AG04449 (cell line): ENCODE measurements at regions not wholly inside any gene's neighbourhood (a gene's known extent, or its start where the extent isn't known, plus 50 kb on each side); places are given as distances from the start of the nearest gene placed in this dataset.
A peak's percentile ranks its signal among the peaks of the same experiment; 100 is the strongest.
"Not testable (repeated sequence)": the region's sequence is repeated elsewhere in the genome, so short reads cannot be mapped to it uniquely, and the experiment has no call there.

Experiments used
- CTCF ChIA-PET: fragments of 350-600 bp; formaldehyde crosslinking; extraction: SDS; loops from one replicate; lab custom pipeline; 2021; ENCODE audit warnings: antibody characterized with exemption; lab: Yijun Ruan, JAX
- POLR2A ChIA-PET: fragments of 400-600, 350-600 bp; formaldehyde crosslinking; extraction: SDS; loops from one replicate; lab custom pipeline; 2020; ENCODE audit warnings: antibody characterized with exemption, inconsistent platforms; lab: Yijun Ruan, JAX
- DNase-seq: peaks from one replicate; pipeline ENCODE4 v3.0.0-alpha.2; 2010; ENCODE audit warnings: low read depth, low spot score
- H3K4me3 ChIP-seq: 2 replicates; pipeline ENCODE4 v1.5.1; 2011; ENCODE audit warnings: low read depth, mild to moderate bottlenecking, control low read depth, low read length
- CTCF ChIP-seq: IDR thresholded peaks from one replicate; pipeline ENCODE4 v1.5.1; 2011; ENCODE audit warnings: mild to moderate bottlenecking, moderate library complexity, low read length, control low read depth, inconsistent platforms; ENCODE audit not compliant: insufficient read depth; ENCODE audit errors: missing control alignments

GRCh38 chr15:92822216-92823144 is 77.6 kb upstream of the CHD2 start:
- POLR2A ChIA-PET: interaction anchor here (1.0 to 3.0 kb wide), 4 partner anchors 9 to 78 kb away, joined by 3 to 19 read pairs (median 6); partner anchors contain the start of gene CHD2
- CTCF ChIA-PET: interaction anchor here (1.1 to 1.8 kb wide), 3 partner anchors 9 to 13 kb away, joined by 3 to 12 read pairs (median 11); no protein-coding TSS in a partner anchor

GRCh38 chr15:92825985-92826384 is 74.1 kb upstream of the CHD2 start:
- no peak for TF ChIP-seq CTCF
- no peak overlapping the region for H3K4me3 ChIP-seq
- ChIA-PET CTCF (no interaction called here), POLR2A (no interaction called here)
- no peak for DNase-seq

More at GRCh38 chr15:92822216-92823144, 77.6 kb upstream of the CHD2 start:
- no peak for TF ChIP-seq CTCF
- no peak for DNase-seq
- H3K4me3 ChIP-seq: no peak overlapping the region

GRCh38 chr15:92827991-92828390 is 72.1 kb upstream of the CHD2 start:
- POLR2A ChIA-PET, H3K4me3 ChIP-seq, DNase-seq, CTCF ChIA-PET: not testable (repeated sequence)

- no peak for DNase-seq
- CTCF ChIA-PET: no interaction called here
- H3K4me3 ChIP-seq: no peak overlapping the region
- POLR2A ChIA-PET: interaction anchor here (1.3 kb wide), 1 partner anchor 52 kb away, joined by 3 read pairs; no protein-coding TSS in a partner anchor
- no peak for TF ChIP-seq CTCF
These were observed 70.2 kb upstream of the CHD2 start for GRCh38 chr15:92829875-92830274.

- ChIA-PET CTCF (interaction anchor here (0.8 to 1.8 kb wide), 6 partner anchors 9 to 76 kb away, joined by 3 to 12 read pairs (median 4); partner anchors contain the start of gene CHD2), POLR2A (interaction anchor here (1.0 to 2.9 kb wide), 6 partner anchors 9 to 69 kb away, joined by 3 to 36 read pairs (median 6); partner anchors contain the start of gene CHD2)
- DNase-seq: no peak
- TF ChIP-seq CTCF: no peak
- no peak overlapping the region; the same call in 1 of the 2 replicates for H3K4me3 ChIP-seq
These were observed 68.8 kb upstream of the CHD2 start for GRCh38 chr15:92831336-92831654.

- ChIA-PET CTCF (interaction anchor here (0.8 to 1.8 kb wide), 6 partner anchors 10 to 75 kb away, joined by 3 to 12 read pairs (median 4); no protein-coding TSS in a partner anchor), POLR2A (interaction anchor here (0.6 to 2.9 kb wide), 10 partner anchors 9 to 68 kb away, joined by 3 to 36 read pairs (median 4); partner anchors contain the start of gene CHD2)
- TF ChIP-seq CTCF: no peak
- peak overlapping the region; percentile 8 for H3K4me3 ChIP-seq
- peak; percentile 73 for DNase-seq
These were observed 68.3 kb upstream of the CHD2 start for GRCh38 chr15:92831655-92832328.
